ENCODE measurements at regions not wholly inside any gene's neighbourhood (a gene's known extent, or its start where the extent isn't known, plus 50 kb on each side); places are given as distances from the start of the nearest gene placed in this dataset.

GRCh38 chr2:116145031-116145430 lies 1669.5 kb upstream of the DDX18 start:
- peaks cover 0 to 2% of the 10 kb centered on the region in 2 experiments for H4K20me1 ChIP-seq (replicated peaks in 1 of 2; ENCODE audit: control insufficient read depth in 1 of 2, insufficient read depth in 2 of 2, low read length in 2 of 2)
- no peak overlapping the region for H4K5ac ChIP-seq (ENCODE audit: insufficient read length, low read depth, low read length)
- H3K36me3 ChIP-seq (ENCODE audit: control insufficient read depth in 2 of 4, insufficient read depth in 4 of 4, low read length in 3 of 4), result no peaks in the 10 kb centered on the region
- no peak overlapping the region for H3K23ac ChIP-seq (ENCODE audit: insufficient read length)
- ChIA-PET POLR2A (ENCODE audit: partially characterized antibody) (no interaction called here), CTCF (ENCODE audit: partially characterized antibody) (no interaction called here)
- DNase-seq (ENCODE audit: low read depth in 1 of 2, low spot score in 2 of 2) (no peak), FAIRE-seq (no peak)
- H3K4me1 ChIP-seq (replicated peaks in 1 of 4; ENCODE audit: control insufficient read depth in 3 of 4, insufficient read depth in 4 of 4, low read length in 3 of 4), result no peaks in the 10 kb centered on the region
- H3K27me3 ChIP-seq (replicated peaks in 1 of 4; ENCODE audit: control insufficient read depth in 3 of 4, extremely low read depth in 1 of 4, insufficient read depth in 3 of 4, low read length in 3 of 4), result peaks cover 74 to 98% (median 84%) of the 10 kb centered on the region in 4 experiments
- H2BK12ac ChIP-seq (ENCODE audit: low read depth, low read length), result no peak overlapping the region
- H3K14ac ChIP-seq (ENCODE audit: insufficient read length), result no peak overlapping the region
- no peak overlapping the region for H4K8ac ChIP-seq (ENCODE audit: extremely low read depth, insufficient read depth, low read length)
- H4K91ac ChIP-seq (replicated peaks; ENCODE audit: insufficient read length, low read length), result no peak overlapping the region
- H2BK15ac ChIP-seq (ENCODE audit: low read length), result no peak overlapping the region
- no peaks in the 10 kb centered on the region for H3K23me2 ChIP-seq (ENCODE audit: low read depth, low read length)
- no peak overlapping the region for H3K4ac ChIP-seq (replicated peaks; ENCODE audit: insufficient read length, low read depth, low read length)
- no peak overlapping the region for H2AFZ ChIP-seq (ENCODE audit: low read length)
- TF ChIP-seq CBX8 (IDR thresholded peaks at IDR 0.05; ENCODE audit: borderline replicate concordance, low read depth, low read length) (no peak), RBBP5 (IDR thresholded peaks at IDR 0.05; ENCODE audit: borderline replicate concordance, low read depth, low read length) (no peak), CHD1 (IDR thresholded peaks at IDR 0.05; ENCODE audit: low read depth, low read length) (no peak)
- WGBS, 2 experiments (ENCODE audit: extremely low coverage in 1 of 2, insufficient coverage in 1 of 2, insufficient read length in 1 of 2, insufficient replicate concordance in 2 of 2, low coverage in 1 of 2, low lambda C conversion rate in 2 of 2, missing lambda C conversion rate in 1 of 2), result 93% methylated on average over 4 of the region's 4 CpGs; no CpG with 5 or more reads in 1 of the 2 experiments
- H3K9me3 ChIP-seq (ENCODE audit: insufficient read depth in 2 of 2, low read depth in 1 of 2, low read length in 1 of 2), result 0 out of 4 replicates have a peak, but pooled peaks cover 0 to 3% of the 10 kb centered on the region in 2 experiments
- H2BK120ac ChIP-seq (replicated peaks; ENCODE audit: low read depth, low read length), result no peak overlapping the region
- H3K56ac ChIP-seq (replicated peaks; ENCODE audit: insufficient read length, low read depth, low read length), result no peak overlapping the region
- no peak overlapping the region for H2BK20ac ChIP-seq (ENCODE audit: low read length)
- H3K18ac ChIP-seq (ENCODE audit: extremely low read depth, low read length), result no peak overlapping the region
- no peak overlapping the region for H3K9ac ChIP-seq (replicated peaks in 1 of 4; ENCODE audit: extremely low read depth in 1 of 4, low read depth in 3 of 4, low read length in 3 of 4)
- no peaks in the 10 kb centered on the region for H3K79me2 ChIP-seq (ENCODE audit: control insufficient read depth in 1 of 2, insufficient read depth in 2 of 2, low read length in 2 of 2)
- H2BK5ac ChIP-seq (ENCODE audit: low read depth, low read length), result no peak overlapping the region
- no peak overlapping the region for H3K4me2 ChIP-seq (ENCODE audit: insufficient read depth in 1 of 2, low read depth in 2 of 2, low read length in 2 of 2)
- no peak overlapping the region for H2AK5ac ChIP-seq (ENCODE audit: low read depth, low read length)
- H3K79me1 ChIP-seq (ENCODE audit: low read depth, low read length), result no peaks in the 10 kb centered on the region
- no peak overlapping the region for H3K4me3 ChIP-seq (ENCODE audit: extremely low read depth in 1 of 4, insufficient read depth in 2 of 4, low read depth in 3 of 4, low read length in 4 of 4)
- H3K27ac ChIP-seq (ENCODE audit: low read depth, low read length), result no peak overlapping the region

Data from H1 (cell line).